LNCAP (cell line): ENCODE measurements at regions not wholly inside any gene's neighbourhood (a gene's known extent, or its start where the extent isn't known, plus 50 kb on each side); places are given as distances from the start of the nearest gene placed in this dataset.

Source experiments
- TF ChIP-seq, protein P1 (sequence below): fragments of 450-650 bp; IDR thresholded peaks from 2 replicates; pipeline ENCODE4 v1.5.1; 2017; ENCODE audit warnings: mild to moderate bottlenecking

- TF ChIP-seq, protein P1, sequence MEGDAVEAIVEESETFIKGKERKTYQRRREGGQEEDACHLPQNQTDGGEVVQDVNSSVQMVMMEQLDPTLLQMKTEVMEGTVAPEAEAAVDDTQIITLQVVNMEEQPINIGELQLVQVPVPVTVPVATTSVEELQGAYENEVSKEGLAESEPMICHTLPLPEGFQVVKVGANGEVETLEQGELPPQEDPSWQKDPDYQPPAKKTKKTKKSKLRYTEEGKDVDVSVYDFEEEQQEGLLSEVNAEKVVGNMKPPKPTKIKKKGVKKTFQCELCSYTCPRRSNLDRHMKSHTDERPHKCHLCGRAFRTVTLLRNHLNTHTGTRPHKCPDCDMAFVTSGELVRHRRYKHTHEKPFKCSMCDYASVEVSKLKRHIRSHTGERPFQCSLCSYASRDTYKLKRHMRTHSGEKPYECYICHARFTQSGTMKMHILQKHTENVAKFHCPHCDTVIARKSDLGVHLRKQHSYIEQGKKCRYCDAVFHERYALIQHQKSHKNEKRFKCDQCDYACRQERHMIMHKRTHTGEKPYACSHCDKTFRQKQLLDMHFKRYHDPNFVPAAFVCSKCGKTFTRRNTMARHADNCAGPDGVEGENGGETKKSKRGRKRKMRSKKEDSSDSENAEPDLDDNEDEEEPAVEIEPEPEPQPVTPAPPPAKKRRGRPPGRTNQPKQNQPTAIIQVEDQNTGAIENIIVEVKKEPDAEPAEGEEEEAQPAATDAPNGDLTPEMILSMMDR: no peak
These were observed 364.2 kb downstream of the NUP35 start for GRCh38 chr2:183488421-183488820.

- TF ChIP-seq, protein P1: no peak
These were observed 366.2 kb downstream of the NUP35 start for GRCh38 chr2:183490489-183490888.

DNA sequence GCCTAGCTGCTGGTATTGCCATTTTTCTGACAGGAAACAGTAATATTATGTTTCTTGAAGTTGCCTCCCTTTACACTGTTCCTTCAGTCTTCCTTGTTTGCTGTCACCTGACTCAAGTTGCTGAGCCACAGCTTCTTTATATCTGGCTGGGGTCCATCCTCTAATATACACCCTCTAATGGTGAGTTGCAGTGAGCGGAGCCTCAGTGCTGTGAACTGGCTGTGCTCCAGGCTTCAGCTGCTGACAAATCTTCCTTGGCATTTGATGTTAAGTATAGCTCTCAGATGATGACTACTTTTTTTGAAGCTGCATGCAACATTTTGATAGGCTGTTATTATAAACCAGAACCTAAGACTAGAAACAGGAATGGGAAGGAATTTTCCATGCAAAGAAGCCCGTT, 366.7 kb downstream of the NUP35 start:
- TF ChIP-seq, protein P1: no peak

- TF ChIP-seq, protein P1: no peak
These were observed 368.8 kb downstream of the NUP35 start for GRCh38 chr2:183493040-183493439.

DNA sequence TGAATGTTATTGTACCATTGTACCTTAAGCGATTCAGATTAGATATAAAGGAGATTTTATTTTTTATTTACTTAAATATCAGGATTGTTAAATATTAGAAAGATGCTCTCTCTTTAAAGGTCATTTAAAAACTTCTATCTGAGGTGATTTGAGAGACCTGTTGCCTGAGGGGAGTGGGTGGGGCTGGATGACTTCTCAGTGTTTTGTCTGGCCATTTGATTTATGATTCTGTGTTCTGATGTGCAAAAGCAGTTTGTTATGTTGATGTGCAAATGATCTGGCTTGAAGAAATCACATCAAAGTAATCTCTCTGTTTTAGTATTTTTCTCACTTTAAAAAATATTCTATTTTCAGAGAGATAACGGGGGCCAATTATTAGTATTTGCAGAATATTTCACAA, 370.8 kb downstream of the NUP35 start:
- TF ChIP-seq, protein P1: no peak

- TF ChIP-seq, protein P1: no peak
These were observed 371.5 kb downstream of the NUP35 start for GRCh38 chr2:183495589-183496267.

DNA sequence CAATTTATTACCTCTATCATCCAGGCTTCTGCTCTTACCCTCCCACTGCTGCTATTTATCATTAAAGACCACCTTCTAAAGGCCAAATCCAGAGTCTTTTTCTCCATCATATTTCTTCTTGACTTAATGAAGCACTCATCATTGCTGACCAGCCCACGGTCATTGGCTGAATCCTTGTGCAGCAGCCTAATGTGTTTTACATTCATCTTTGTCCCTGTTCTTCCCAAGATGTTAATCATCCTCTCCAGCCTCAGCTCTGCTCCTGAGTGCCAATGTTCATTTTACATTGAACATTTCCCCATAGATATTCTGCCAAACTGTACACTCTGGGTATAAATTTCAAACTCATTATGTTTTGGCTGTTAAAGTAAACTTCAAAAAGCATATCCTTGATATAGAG, 373.6 kb downstream of the NUP35 start:
- TF ChIP-seq, protein P1: no peak

DNA sequence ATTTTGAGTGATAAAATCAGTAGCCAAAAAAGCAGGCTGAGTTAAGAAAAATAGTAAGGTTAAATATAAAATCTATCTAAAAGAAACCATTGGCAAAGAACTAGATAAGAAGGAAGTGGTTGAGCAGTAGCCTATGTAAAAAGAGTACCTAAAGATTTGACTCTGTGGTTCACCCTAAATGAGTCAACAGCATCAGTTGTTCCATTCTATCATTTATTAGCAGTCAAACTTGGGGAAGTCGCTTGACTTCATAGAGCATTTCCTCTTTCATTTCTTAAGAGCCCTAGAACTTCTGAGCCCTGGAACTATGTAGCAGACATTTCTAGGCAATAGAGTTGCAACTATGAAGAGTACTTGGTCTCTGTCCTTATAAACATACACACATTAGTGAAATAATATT, 381.7 kb downstream of the NUP35 start:
- TF ChIP-seq, protein P1: no peak
